NT2/D1 (cell line): ENCODE measurements at regions not wholly inside any gene's neighbourhood (a gene's known extent, or its start where the extent isn't known, plus 50 kb on each side); places are given as distances from the start of the nearest gene placed in this dataset.

Experiments used
- DNase-seq: peaks from one replicate; pipeline ENCODE4 v3.0.0-alpha.2; 2011; ENCODE audit warnings: low read depth, low spot score
- H3K27me3 ChIP-seq: 2 replicates; pipeline ENCODE4 v1.6.0; 2011; ENCODE audit warnings: mild to moderate bottlenecking; ENCODE audit not compliant: insufficient read length, insufficient read depth
- H3K36me3 ChIP-seq: 2 replicates; pipeline ENCODE4 v1.6.1; 2011; ENCODE audit warnings: mild to moderate bottlenecking, low read length, mixed read lengths; ENCODE audit not compliant: insufficient read depth, insufficient read length
- H3K4me1 ChIP-seq: 2 replicates; pipeline ENCODE4 v1.5.1; 2011; ENCODE audit not compliant: insufficient read depth, insufficient read length
- H3K4me3 ChIP-seq: 2 replicates; pipeline ENCODE4 v1.5.1; 2011; ENCODE audit warnings: low read depth; ENCODE audit not compliant: insufficient read length
- H3K9ac ChIP-seq: 2 replicates; pipeline ENCODE4 v1.6.0; 2011; ENCODE audit warnings: low read depth; ENCODE audit not compliant: insufficient read length
- H3K9me3 ChIP-seq: 2 replicates; pipeline ENCODE4 v1.5.1; 2011; ENCODE audit warnings: mild to moderate bottlenecking, low read length; ENCODE audit not compliant: insufficient read depth
- SUZ12 ChIP-seq: IDR thresholded peaks from 2 replicates; pipeline ENCODE4 v1.6.1; 2011; ENCODE audit not compliant: insufficient read length, insufficient read depth; ENCODE audit errors: extremely low read depth
- YY1 ChIP-seq: IDR thresholded peaks from 2 replicates; pipeline ENCODE4 v1.6.1; 2011; ENCODE audit not compliant: insufficient read length, insufficient read depth
- ZNF274 ChIP-seq: IDR thresholded peaks from 2 replicates; pipeline ENCODE4 v1.6.1; 2011; ENCODE audit warnings: mild to moderate bottlenecking, low read depth, low read length

- Histone ChIP-seq H3K9me3 (no peaks in the 10 kb centered on the region), H3K4me3 (no peak overlapping the region), H3K27me3 (no peaks in the 10 kb centered on the region), H3K4me1 (no peaks in the 10 kb centered on the region), H3K36me3 (no peaks in the 10 kb centered on the region), H3K9ac (no peak overlapping the region)
- DNase-seq = no peak
- TF ChIP-seq ZNF274 = no peak
- TF ChIP-seq YY1 = no peak
- no peak for TF ChIP-seq SUZ12
Observed at GRCh38 chr7:16044645-16045044, 358.2 kb upstream of the MEOX2 start.

- Histone ChIP-seq H3K36me3 (no peaks in the 10 kb centered on the region), H3K9me3 (no peaks in the 10 kb centered on the region), H3K27me3 (no peaks in the 10 kb centered on the region), H3K4me1 (no peaks in the 10 kb centered on the region), H3K9ac (no peak overlapping the region), H3K4me3 (no peak overlapping the region)
- DNase-seq = no peak
- TF ChIP-seq YY1 (no peak), SUZ12 (no peak), ZNF274 (no peak)
Observed at GRCh38 chr7:16040346-16040745, 353.9 kb upstream of the MEOX2 start.

GRCh38 chr7:16038906-16039305 is 352.4 kb upstream of the MEOX2 start:
- no peaks in the 10 kb centered on the region for H3K27me3 ChIP-seq
- H3K4me3 ChIP-seq = no peak overlapping the region
- no peak for TF ChIP-seq SUZ12
- no peak for TF ChIP-seq YY1
- TF ChIP-seq ZNF274 = no peak
- H3K9me3 ChIP-seq = no peaks in the 10 kb centered on the region
- H3K4me1 ChIP-seq = no peaks in the 10 kb centered on the region
- H3K9ac ChIP-seq = no peak overlapping the region
- DNase-seq = no peak
- no peaks in the 10 kb centered on the region for H3K36me3 ChIP-seq

GRCh38 chr7:16035392-16035791 is 348.9 kb upstream of the MEOX2 start:
- Histone ChIP-seq H3K9ac (no peak overlapping the region), H3K9me3 (no peaks in the 10 kb centered on the region), H3K27me3 (no peaks in the 10 kb centered on the region), H3K4me1 (no peaks in the 10 kb centered on the region), H3K36me3 (no peaks in the 10 kb centered on the region), H3K4me3 (no peak overlapping the region)
- no peak for DNase-seq
- TF ChIP-seq SUZ12 (no peak), YY1 (no peak), ZNF274 (no peak)

- TF ChIP-seq ZNF274 = no peak
- no peak for TF ChIP-seq SUZ12
- TF ChIP-seq YY1 = no peak
- H3K9ac ChIP-seq = no peak overlapping the region
- H3K36me3 ChIP-seq = no peaks in the 10 kb centered on the region
- no peaks in the 10 kb centered on the region for H3K9me3 ChIP-seq
- H3K4me3 ChIP-seq = no peak overlapping the region
- H3K4me1 ChIP-seq = no peaks in the 10 kb centered on the region
- H3K27me3 ChIP-seq = no peaks in the 10 kb centered on the region
- no peak for DNase-seq
Observed at GRCh38 chr7:16034866-16035265, 348.4 kb upstream of the MEOX2 start.

GRCh38 chr7:16034353-16034752 is 347.9 kb upstream of the MEOX2 start:
- Histone ChIP-seq H3K36me3 (no peaks in the 10 kb centered on the region), H3K4me3 (no peak overlapping the region), H3K9ac (no peak overlapping the region), H3K27me3 (no peaks in the 10 kb centered on the region), H3K9me3 (no peaks in the 10 kb centered on the region), H3K4me1 (no peaks in the 10 kb centered on the region)
- DNase-seq = no peak
- TF ChIP-seq SUZ12 (no peak), ZNF274 (no peak), YY1 (no peak)

- TF ChIP-seq SUZ12 = no peak
- no peak for TF ChIP-seq ZNF274
- TF ChIP-seq YY1 = no peak
- Histone ChIP-seq H3K9ac (no peak overlapping the region), H3K4me1 (no peaks in the 10 kb centered on the region), H3K36me3 (no peaks in the 10 kb centered on the region), H3K4me3 (no peak overlapping the region), H3K27me3 (no peaks in the 10 kb centered on the region), H3K9me3 (no peaks in the 10 kb centered on the region)
- DNase-seq = no peak
Observed at GRCh38 chr7:16033233-16033632, 346.8 kb upstream of the MEOX2 start.

- Histone ChIP-seq H3K36me3 (no peaks in the 10 kb centered on the region), H3K4me1 (no peaks in the 10 kb centered on the region), H3K4me3 (no peak overlapping the region), H3K9ac (no peak overlapping the region), H3K27me3 (no peaks in the 10 kb centered on the region), H3K9me3 (no peaks in the 10 kb centered on the region)
- TF ChIP-seq YY1 (no peak), SUZ12 (no peak), ZNF274 (no peak)
- no peak for DNase-seq
Observed at GRCh38 chr7:16028636-16029035, 342.2 kb upstream of the MEOX2 start.
